Skeletal muscle satellite cell (primary cell): ENCODE measurements at regions not wholly inside any gene's neighbourhood (a gene's known extent, or its start where the extent isn't known, plus 50 kb on each side); places are given as distances from the start of the nearest gene placed in this dataset.
"Not testable (repeated sequence)": the region's sequence is repeated elsewhere in the genome, so short reads cannot be mapped to it uniquely, and the experiment has no call there.

ENCODE experiments used
- H3K27me3 ChIP-seq: 2 replicates; pipeline ENCODE4 v1.7.0; 2013; ENCODE audit warnings: low read length; ENCODE audit not compliant: control insufficient read depth, insufficient read depth
- H3K36me3 ChIP-seq: 2 replicates; pipeline ENCODE4 v1.7.0; 2013; ENCODE audit warnings: mild to moderate bottlenecking, control low read depth, low read length; ENCODE audit not compliant: insufficient read depth
- H3K4me1 ChIP-seq: 2 replicates; pipeline ENCODE4 v1.7.0; 2013; ENCODE audit warnings: low read length; ENCODE audit not compliant: control insufficient read depth, insufficient read depth
- H3K4me2 ChIP-seq: 2 replicates; pipeline ENCODE4 v1.7.0; 2013; ENCODE audit warnings: mild to moderate bottlenecking, low read length
- H3K4me3 ChIP-seq: 2 replicates; pipeline ENCODE4 v1.7.0; 2013; ENCODE audit warnings: low read length
- H3K9ac ChIP-seq: 2 replicates; pipeline ENCODE4 v1.7.0; 2013; ENCODE audit warnings: mild to moderate bottlenecking, low read depth, low read length, moderate library complexity
- H3K9me3 ChIP-seq: replicated peaks from 2 replicates; pipeline ENCODE4 v1.7.0; 2013; ENCODE audit warnings: mild to moderate bottlenecking, control low read depth, low read length

DNA sequence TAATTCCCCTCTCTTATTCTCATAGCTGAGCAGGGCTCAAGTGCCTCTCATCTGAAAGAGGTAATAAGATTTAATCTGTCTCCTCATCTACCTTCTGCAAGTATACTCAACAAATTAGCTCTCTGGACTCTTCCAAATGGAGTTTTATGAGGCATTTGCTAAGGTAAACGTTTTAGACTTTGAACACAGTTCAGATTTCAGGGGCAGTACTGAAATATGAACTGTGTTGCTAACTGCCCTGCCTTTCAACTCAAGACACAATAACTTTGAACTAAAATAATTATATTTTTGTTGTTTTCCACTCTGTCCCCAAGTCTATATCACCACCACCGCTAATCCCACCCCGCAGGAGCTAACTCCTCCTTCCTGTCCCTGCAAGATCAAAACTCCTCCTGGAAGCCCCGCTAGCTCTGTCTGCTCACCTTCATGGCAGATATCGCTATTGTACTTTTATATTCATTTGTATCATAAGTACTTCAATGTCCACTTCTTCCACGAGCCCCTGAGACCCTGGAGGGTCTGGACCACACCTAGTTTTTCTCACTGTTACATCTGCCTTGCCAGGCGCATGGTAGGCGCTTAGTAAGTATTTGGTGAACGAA is 90.7 kb upstream of the DRD5 start:
- Histone ChIP-seq H3K9ac (peak overlapping the region; percentile 89), H3K4me3 (peak overlapping the region; percentile 80), H3K4me2 (peak overlapping the region; percentile 85)
- H3K27me3 ChIP-seq, H3K9me3 ChIP-seq, H3K36me3 ChIP-seq, H3K4me1 ChIP-seq: not testable (repeated sequence)

GRCh38 chr4:9691238-9692065 is 90.0 kb upstream of the DRD5 start:
- Histone ChIP-seq H3K9ac (peak overlapping the region; percentile 89), H3K9me3 (no peaks in the 10 kb centered on the region), H3K4me2 (peak overlapping the region; percentile 85), H3K36me3 (no peaks in the 10 kb centered on the region), H3K4me3 (peak overlapping the region; percentile 80), H3K4me1 (peaks cover 5% of the 10 kb centered on the region), H3K27me3 (no peaks in the 10 kb centered on the region)

GRCh38 chr4:9692791-9693491 is 88.5 kb upstream of the DRD5 start:
- H3K36me3 ChIP-seq, H3K4me1 ChIP-seq, H3K4me2 ChIP-seq, H3K27me3 ChIP-seq, H3K9ac ChIP-seq, H3K4me3 ChIP-seq, H3K9me3 ChIP-seq: not testable (repeated sequence)

GRCh38 chr4:9694403-9694802 is 87.0 kb upstream of the DRD5 start:
- not testable (repeated sequence) for H3K9ac ChIP-seq, H3K27me3 ChIP-seq, H3K9me3 ChIP-seq, H3K36me3 ChIP-seq, H3K4me2 ChIP-seq, H3K4me3 ChIP-seq, H3K4me1 ChIP-seq

- not testable (repeated sequence) for H3K4me3 ChIP-seq
Observed at GRCh38 chr4:9695994-9696393, 85.4 kb upstream of the DRD5 start.

GRCh38 chr4:9696561-9696960 is 84.9 kb upstream of the DRD5 start:
- H3K4me2 ChIP-seq, H3K36me3 ChIP-seq, H3K9me3 ChIP-seq, H3K4me3 ChIP-seq, H3K9ac ChIP-seq, H3K4me1 ChIP-seq, H3K27me3 ChIP-seq: not testable (repeated sequence)

More at GRCh38 chr4:9695994-9696393, 85.4 kb upstream of the DRD5 start:
- H3K27me3 ChIP-seq, H3K9ac ChIP-seq, H3K4me2 ChIP-seq, H3K9me3 ChIP-seq, H3K36me3 ChIP-seq, H3K4me1 ChIP-seq: not testable (repeated sequence)

DNA sequence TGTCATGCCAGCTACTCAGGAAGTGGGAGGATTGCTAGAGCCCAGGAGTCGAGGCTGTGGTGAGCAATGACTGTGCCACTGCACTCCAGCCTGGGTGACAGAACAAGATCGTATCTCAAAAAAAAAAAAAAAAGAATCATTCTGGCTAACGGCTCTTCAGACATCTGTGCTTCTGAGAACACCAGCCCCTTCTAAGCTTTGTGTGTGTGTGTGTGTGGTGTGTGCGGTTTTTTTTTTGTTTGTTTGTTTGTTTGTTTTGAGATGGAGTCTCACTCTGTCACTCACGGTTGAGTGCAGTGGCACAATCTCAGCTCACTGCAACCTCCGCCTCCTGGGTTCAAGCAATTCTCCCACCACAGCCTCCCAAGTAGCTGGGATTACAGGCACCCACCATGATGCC is 79.4 kb upstream of the DRD5 start:
- H3K36me3 ChIP-seq, H3K27me3 ChIP-seq, H3K9ac ChIP-seq, H3K4me3 ChIP-seq, H3K9me3 ChIP-seq, H3K4me1 ChIP-seq, H3K4me2 ChIP-seq: not testable (repeated sequence)

- not testable (repeated sequence) for H3K9ac ChIP-seq
Observed at GRCh38 chr4:9702696-9703095, 78.7 kb upstream of the DRD5 start.

GRCh38 chr4:9703391-9703790 is 78.0 kb upstream of the DRD5 start:
- Histone ChIP-seq H3K4me2 (no peak overlapping the region), H3K36me3 (no peaks in the 10 kb centered on the region), H3K4me3 (no peak overlapping the region), H3K4me1 (no peaks in the 10 kb centered on the region), H3K9me3 (no peaks in the 10 kb centered on the region), H3K9ac (no peak overlapping the region), H3K27me3 (no peaks in the 10 kb centered on the region)

More at GRCh38 chr4:9702696-9703095, 78.7 kb upstream of the DRD5 start:
- H3K27me3 ChIP-seq, H3K4me1 ChIP-seq, H3K4me3 ChIP-seq, H3K36me3 ChIP-seq, H3K9me3 ChIP-seq, H3K4me2 ChIP-seq: not testable (repeated sequence)

DNA sequence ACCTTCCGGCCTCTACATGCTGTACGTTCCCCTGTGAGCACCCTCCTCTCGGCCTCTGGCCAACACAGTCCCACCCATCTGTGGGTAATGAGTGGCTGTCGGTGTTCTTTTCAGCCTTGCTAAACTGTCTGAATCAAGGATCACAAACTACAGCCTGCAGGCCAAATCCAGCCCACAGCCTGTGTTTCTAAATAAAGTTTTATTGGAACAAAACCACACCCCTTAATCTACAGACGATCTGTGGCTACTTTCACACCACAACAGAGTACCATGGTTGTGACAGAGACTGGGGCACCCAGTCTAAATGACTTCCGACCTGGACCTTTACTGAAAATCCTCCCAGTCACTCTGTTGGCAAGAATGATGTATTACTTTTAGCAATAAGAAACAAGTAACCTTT is 77.3 kb upstream of the DRD5 start:
- not testable (repeated sequence) for H3K4me3 ChIP-seq, H3K9ac ChIP-seq, H3K4me2 ChIP-seq, H3K4me1 ChIP-seq, H3K9me3 ChIP-seq, H3K27me3 ChIP-seq, H3K36me3 ChIP-seq

DNA sequence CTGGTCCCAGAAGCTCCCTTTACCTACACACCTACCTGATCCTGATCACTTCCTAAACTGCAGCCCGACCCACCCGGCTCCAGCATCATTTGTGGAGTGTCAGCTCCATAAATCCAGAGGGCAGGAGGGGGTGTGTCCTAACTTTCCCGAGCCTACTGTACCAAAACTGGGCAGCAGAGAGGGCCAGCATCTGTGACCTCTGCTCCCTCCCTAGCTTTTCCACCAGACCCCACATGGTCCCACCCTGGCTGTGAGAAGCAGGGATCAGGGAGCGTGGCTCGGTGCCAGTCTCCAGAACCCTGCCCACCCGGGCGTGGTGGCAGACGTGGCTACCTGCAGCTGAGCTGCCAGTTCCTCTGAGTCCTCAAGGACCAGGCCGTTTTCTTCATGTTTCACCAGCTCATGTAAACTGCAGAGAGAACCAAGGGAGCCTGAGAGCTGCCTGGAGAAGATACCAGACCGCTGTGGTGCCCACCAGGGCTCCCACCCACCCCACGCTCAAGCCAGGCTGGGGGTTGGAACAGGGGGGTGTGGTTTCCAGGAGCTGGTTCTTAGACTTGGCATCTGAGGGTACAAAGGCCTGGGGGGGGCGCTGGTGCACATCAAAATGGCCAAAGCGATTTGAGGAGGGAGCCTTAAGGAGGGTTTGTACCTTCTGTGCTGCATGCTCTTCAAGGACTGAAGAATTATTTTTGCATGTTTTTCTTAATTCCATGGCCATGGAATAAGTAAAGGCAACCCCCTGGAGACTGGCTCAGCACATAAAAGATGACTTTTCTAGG is 76.7 kb upstream of the DRD5 start:
- no peaks in the 10 kb centered on the region for H3K27me3 ChIP-seq
- no peaks in the 10 kb centered on the region for H3K36me3 ChIP-seq
- no peaks in the 10 kb centered on the region for H3K9me3 ChIP-seq
- no peak overlapping the region for H3K4me3 ChIP-seq
- H3K9ac ChIP-seq, result no peak overlapping the region
- no peak overlapping the region for H3K4me2 ChIP-seq
- H3K4me1 ChIP-seq, result no peaks in the 10 kb centered on the region
